Tibial artery (tissue), 4 donors: ENCODE measurements at regions not wholly inside any gene's neighbourhood (a gene's known extent, or its start where the extent isn't known, plus 50 kb on each side); places are given as distances from the start of the nearest gene placed in this dataset.
"Not testable (repeated sequence)": the region's sequence is repeated elsewhere in the genome, so short reads cannot be mapped to it uniquely, and the experiment has no call there.

Experiments used
- DNase-seq, 2 donors: peaks; one replicate each; pipeline ENCODE4 v3.0.0-alpha.2; 2019
- H3K27ac ChIP-seq, 2 donors: fragments of 200-600 bp; sonication (generic) in 1 of 2; 1 replicate in 1 of 2; 2 replicates in 1 of 2; pipeline ENCODE4 v1.5.1; 2018 to 2019; ENCODE audit warnings: mild to moderate bottlenecking in 1 of 2
- H3K27me3 ChIP-seq, 2 donors: fragments of 200-600 bp; sonication (generic) in 1 of 2; one replicate each; pipeline versions ENCODE4 v1.5.1 to v1.6.0; 2016 to 2019
- H3K36me3 ChIP-seq, 3 donors: fragments of 200-600 bp; sonication (generic) in 2 of 3; one replicate each; pipeline ENCODE4 v1.5.1; 2016 to 2019; ENCODE audit warnings: mild to moderate bottlenecking in 2 of 3
- H3K4me1 ChIP-seq, 4 donors: fragments of 200-600 bp; sonication (generic) in 2 of 4; 1 replicate in 3 of 4; 2 replicates in 1 of 4; pipeline ENCODE4 v1.5.1; 2016 to 2019
- H3K4me3 ChIP-seq, 2 donors: fragments of 200-600 bp; sonication (generic) in 1 of 2; 1 replicate in 1 of 2; 2 replicates in 1 of 2; pipeline ENCODE4 v1.5.1; 2018 to 2019; ENCODE audit warnings: mild to moderate bottlenecking in 2 of 2
- H3K9me3 ChIP-seq, 3 donors: fragments of 200-600 bp; sonication (generic) in 1 of 3; one replicate each; pipeline ENCODE4 v1.5.1; 2016 to 2019
- intact Hi-C: fragments of 100-400 bp; cut with DNase I; formaldehyde crosslinking; loops from one replicate; pipeline ENCODE4 v1.15.0; 2023; ENCODE audit warnings: low total_unique reads
- TF ChIP-seq, protein P1 (sequence below), 2 experiments: fragments of 200-600 bp in 1 of 2; fragments of 450-650 bp in 1 of 2; IDR thresholded peaks; one replicate each; pipeline ENCODE4 v1.5.1; 2017 to 2019; ENCODE audit warnings: antibody characterized with exemption in 2 of 2, mild to moderate bottlenecking in 1 of 2, moderate library complexity in 1 of 2

DNA sequence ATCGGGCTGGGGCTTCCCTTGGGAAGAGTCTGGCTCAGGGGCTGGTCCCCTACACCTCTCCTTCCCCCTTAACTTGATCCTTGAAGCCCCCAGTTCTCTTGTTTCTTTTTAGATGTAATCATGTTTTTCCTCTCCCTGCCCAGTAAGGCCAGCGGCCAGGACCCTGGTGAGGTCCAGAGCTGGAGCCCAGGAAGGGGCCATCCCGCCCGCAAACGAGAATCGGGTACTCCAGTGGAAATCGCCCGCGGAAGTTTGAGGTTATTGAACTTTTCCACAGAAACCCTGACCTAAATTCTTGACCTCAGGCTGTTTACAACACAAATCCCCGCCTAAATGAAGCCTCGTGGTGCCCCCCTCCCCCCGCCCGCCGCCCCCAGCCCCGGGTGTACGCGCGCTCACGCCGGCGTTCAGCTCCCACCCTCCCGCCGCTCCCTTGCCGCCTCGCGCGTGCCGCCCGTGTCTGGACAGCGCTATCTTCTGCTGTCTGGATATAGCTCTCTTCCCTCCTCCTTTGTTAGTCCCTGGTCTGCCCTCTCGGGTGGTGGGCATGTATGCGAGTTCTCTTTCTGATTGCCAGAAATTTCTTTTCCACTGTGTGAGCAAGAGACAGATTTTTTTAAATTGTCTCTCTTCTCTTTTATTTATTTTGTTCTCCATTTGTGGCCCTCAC is 165.9 kb upstream of the CACNA1E start:
- Histone ChIP-seq H3K27me3 (peaks cover 0 to 45% of the 10 kb centered on the region in 2 donors), H3K9me3 (no peaks in the 10 kb centered on the region), H3K27ac (no peak overlapping the region), H3K4me1 (peaks cover 0 to 11% (median 0%) of the 10 kb centered on the region in 4 donors), H3K36me3 (no peaks in the 10 kb centered on the region), H3K4me3 (no peak overlapping the region)
- no peak for DNase-seq
- TF ChIP-seq, protein P1, sequence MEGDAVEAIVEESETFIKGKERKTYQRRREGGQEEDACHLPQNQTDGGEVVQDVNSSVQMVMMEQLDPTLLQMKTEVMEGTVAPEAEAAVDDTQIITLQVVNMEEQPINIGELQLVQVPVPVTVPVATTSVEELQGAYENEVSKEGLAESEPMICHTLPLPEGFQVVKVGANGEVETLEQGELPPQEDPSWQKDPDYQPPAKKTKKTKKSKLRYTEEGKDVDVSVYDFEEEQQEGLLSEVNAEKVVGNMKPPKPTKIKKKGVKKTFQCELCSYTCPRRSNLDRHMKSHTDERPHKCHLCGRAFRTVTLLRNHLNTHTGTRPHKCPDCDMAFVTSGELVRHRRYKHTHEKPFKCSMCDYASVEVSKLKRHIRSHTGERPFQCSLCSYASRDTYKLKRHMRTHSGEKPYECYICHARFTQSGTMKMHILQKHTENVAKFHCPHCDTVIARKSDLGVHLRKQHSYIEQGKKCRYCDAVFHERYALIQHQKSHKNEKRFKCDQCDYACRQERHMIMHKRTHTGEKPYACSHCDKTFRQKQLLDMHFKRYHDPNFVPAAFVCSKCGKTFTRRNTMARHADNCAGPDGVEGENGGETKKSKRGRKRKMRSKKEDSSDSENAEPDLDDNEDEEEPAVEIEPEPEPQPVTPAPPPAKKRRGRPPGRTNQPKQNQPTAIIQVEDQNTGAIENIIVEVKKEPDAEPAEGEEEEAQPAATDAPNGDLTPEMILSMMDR (IDR thresholded peaks at IDR 0.05), result no peak
- intact Hi-C loops, result no loop called here

GRCh38 chr1:181318022-181318857 is 165.1 kb upstream of the CACNA1E start:
- Histone ChIP-seq H3K4me1 (peaks cover 0 to 11% (median 0%) of the 10 kb centered on the region in 4 donors), H3K27me3 (peaks cover 0 to 47% of the 10 kb centered on the region in 2 donors), H3K4me3 (no peak overlapping the region), H3K27ac (no peak overlapping the region), H3K9me3 (no peaks in the 10 kb centered on the region), H3K36me3 (no peaks in the 10 kb centered on the region)
- intact Hi-C loops, result no loop called here
- DNase-seq, result no peak
- TF ChIP-seq, protein P1 (IDR thresholded peaks at IDR 0.05), result no peak

- TF ChIP-seq, protein P1 (IDR thresholded peaks at IDR 0.05), result no peak
- Histone ChIP-seq H3K27me3 (peaks cover 0 to 43% of the 10 kb centered on the region in 2 donors), H3K27ac (no peak overlapping the region), H3K9me3 (no peaks in the 10 kb centered on the region), H3K36me3 (no peaks in the 10 kb centered on the region), H3K4me3 (no peak overlapping the region), H3K4me1 (peaks cover 0 to 11% (median 0%) of the 10 kb centered on the region in 4 donors)
- DNase-seq, result no peak
- intact Hi-C loops, result no loop called here
These were observed 164.5 kb upstream of the CACNA1E start for GRCh38 chr1:181318858-181319235.

DNA sequence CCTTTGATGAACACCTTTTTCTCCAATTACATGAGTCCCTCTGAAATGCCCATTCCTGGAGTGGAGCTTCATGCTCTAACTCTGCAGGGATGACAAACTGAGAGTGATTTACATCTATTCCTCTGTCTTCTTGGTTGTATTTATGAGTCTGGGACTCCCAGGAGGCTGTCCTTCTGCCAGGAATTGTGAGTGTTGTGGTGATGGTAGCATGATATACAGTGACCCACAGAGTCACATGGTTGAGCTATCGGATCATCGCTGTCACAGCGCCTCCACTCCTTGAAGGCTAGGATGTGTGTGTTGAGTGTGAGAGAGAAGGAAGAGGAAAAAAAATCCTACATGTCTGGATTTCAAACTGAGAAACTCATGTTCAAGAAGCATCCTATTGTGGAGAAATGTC is 163.4 kb upstream of the CACNA1E start:
- intact Hi-C loops, result no loop called here
- TF ChIP-seq, protein P1 (IDR thresholded peaks at IDR 0.05), result no peak
- Histone ChIP-seq H3K4me3 (no peak overlapping the region), H3K27me3 (peaks cover 0 to 35% of the 10 kb centered on the region in 2 donors), H3K9me3 (no peaks in the 10 kb centered on the region), H3K36me3 (no peaks in the 10 kb centered on the region), H3K4me1 (peaks cover 0 to 11% (median 0%) of the 10 kb centered on the region in 4 donors), H3K27ac (no peak overlapping the region)
- DNase-seq, result no peak

- H3K27ac ChIP-seq, result no peak overlapping the region
- H3K9me3 ChIP-seq, result peaks cover 0 to 7% (median 0%) of the 10 kb centered on the region in 3 donors
- intact Hi-C loops, result no loop called here
- no peak for DNase-seq
- no peak overlapping the region for H3K4me3 ChIP-seq
- H3K4me1 ChIP-seq, result no peaks in the 10 kb centered on the region
- no peaks in the 10 kb centered on the region for H3K36me3 ChIP-seq
- TF ChIP-seq, protein P1 (IDR thresholded peaks at IDR 0.05), result no peak
- peaks cover 0 to 2% of the 10 kb centered on the region in 2 donors for H3K27me3 ChIP-seq
These were observed 158.3 kb upstream of the CACNA1E start for GRCh38 chr1:181324797-181325616.

- DNase-seq, H3K4me1 ChIP-seq, intact Hi-C loops, H3K9me3 ChIP-seq, H3K27ac ChIP-seq, H3K27me3 ChIP-seq, H3K4me3 ChIP-seq, H3K36me3 ChIP-seq: not testable (repeated sequence)
These were observed 157.6 kb upstream of the CACNA1E start for GRCh38 chr1:181325765-181326164.
